ENCODE measurements at regions not wholly inside any gene's neighbourhood (a gene's known extent, or its start where the extent isn't known, plus 50 kb on each side); places are given as distances from the start of the nearest gene placed in this dataset.

- DNase-seq (ENCODE audit: low read depth) = no peak
- no peak overlapping the region for H3K4me3 ChIP-seq (replicated peaks; ENCODE audit: low read depth, low read length)
- TF ChIP-seq, protein P1, sequence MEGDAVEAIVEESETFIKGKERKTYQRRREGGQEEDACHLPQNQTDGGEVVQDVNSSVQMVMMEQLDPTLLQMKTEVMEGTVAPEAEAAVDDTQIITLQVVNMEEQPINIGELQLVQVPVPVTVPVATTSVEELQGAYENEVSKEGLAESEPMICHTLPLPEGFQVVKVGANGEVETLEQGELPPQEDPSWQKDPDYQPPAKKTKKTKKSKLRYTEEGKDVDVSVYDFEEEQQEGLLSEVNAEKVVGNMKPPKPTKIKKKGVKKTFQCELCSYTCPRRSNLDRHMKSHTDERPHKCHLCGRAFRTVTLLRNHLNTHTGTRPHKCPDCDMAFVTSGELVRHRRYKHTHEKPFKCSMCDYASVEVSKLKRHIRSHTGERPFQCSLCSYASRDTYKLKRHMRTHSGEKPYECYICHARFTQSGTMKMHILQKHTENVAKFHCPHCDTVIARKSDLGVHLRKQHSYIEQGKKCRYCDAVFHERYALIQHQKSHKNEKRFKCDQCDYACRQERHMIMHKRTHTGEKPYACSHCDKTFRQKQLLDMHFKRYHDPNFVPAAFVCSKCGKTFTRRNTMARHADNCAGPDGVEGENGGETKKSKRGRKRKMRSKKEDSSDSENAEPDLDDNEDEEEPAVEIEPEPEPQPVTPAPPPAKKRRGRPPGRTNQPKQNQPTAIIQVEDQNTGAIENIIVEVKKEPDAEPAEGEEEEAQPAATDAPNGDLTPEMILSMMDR (IDR thresholded peaks at IDR 0.05; ENCODE audit: low read length, missing control alignments) = no peak
Measured at GRCh38 chr9:16052146-16052545, 499.3 kb downstream of the CCDC171 start.

DNA sequence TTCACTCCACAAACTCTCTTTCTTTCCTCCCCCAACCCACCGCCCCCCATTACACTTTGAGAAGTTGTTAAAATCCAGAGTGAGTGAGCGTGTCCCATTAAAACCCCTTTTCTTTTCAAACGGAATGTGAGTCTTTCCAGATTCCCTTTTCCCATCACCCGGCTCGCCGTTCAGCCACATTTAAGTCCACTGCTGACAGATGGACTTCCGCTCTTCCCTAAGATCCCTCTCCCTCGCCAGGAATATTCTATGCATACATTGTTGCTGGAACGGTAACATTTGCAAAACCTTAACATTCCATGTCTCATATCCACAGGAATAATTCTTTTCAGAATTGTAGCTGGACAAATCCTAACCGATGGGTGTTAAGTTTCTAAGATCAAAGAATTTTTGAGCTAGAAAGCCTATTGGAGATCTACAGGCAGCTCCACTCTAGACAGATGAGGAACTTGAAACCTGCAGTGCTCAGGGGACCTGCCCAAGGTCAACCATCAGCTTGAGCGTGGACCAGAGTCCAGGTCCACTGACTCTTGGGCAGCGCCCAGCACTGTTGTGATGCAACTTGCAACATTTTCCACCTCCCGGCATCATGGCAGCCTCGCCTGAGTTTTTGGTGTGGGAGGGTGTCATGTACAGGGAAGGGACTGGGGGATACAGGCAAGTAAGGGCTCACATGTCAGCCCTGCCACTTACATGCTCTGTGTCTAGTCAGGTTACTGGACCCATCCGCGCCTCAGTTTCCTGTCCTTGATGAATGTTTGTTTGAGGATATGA, 500.1 kb downstream of the CCDC171 start:
- no peak overlapping the region for H3K4me3 ChIP-seq (replicated peaks; ENCODE audit: low read depth, low read length)
- TF ChIP-seq, protein P1 (IDR thresholded peaks at IDR 0.05; ENCODE audit: low read length, missing control alignments) = no peak
- DNase-seq (ENCODE audit: low read depth) = no peak

DNA sequence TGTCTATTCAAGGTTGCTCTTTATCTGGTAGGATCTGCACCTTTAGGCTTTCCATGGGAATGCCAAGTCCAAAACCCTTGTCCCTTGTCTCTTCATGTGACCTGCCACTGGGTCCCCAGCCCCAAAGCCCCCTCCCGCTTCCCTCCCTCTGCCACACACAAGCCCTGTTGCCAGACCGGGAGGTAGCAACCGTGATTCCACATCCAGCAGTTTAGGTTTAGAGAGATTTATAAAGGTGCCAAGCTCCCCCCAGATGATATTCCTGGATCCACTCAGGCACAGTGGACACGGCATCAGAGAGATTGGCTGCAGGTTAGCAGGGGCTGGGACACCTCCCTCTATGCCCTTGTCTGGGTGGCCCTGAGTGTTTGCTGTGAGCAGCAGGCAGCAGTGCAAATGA, 504.7 kb downstream of the CCDC171 start:
- H3K4me3 ChIP-seq (replicated peaks; ENCODE audit: low read depth, low read length) = no peak overlapping the region
- DNase-seq (ENCODE audit: low read depth) = no peak
- TF ChIP-seq, protein P1 (IDR thresholded peaks at IDR 0.05; ENCODE audit: low read length, missing control alignments) = no peak

DNA sequence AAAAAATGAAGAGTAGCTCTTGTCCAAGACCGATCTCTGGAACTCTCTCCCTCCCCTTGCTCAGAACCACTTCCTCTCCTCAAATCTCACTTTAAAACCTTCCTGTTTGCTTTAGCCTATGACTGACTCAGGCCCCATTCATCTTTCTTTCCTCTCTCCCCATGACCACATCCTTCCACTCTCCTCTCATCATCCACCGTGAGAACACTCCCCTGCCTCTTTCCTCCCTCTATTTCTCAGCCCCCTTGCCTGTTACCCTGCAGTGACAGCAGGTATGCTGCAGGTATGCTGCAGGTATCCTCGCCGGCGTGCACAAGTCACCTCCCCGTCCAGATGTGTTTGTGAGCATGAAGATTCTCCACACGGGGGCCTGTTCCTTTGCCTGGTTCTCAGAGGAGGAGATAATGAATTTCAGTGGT, 505.3 kb downstream of the CCDC171 start:
- TF ChIP-seq, protein P1 (IDR thresholded peaks at IDR 0.05; ENCODE audit: low read length, missing control alignments) = no peak

GRCh38 chr9:16060436-16061129, 507.7 kb downstream of the CCDC171 start:
- no peak overlapping the region for H3K4me3 ChIP-seq (replicated peaks; ENCODE audit: low read depth, low read length)
- TF ChIP-seq, protein P1 (IDR thresholded peaks at IDR 0.05; ENCODE audit: low read length, missing control alignments) = no peak
- DNase-seq (ENCODE audit: low read depth) = no peak

More for the DNA sequence above, 505.3 kb downstream of the CCDC171 start:
- peak; percentile 42 for DNase-seq (ENCODE audit: low read depth)
- no peak overlapping the region for H3K4me3 ChIP-seq (replicated peaks; ENCODE audit: low read depth, low read length)

DNA sequence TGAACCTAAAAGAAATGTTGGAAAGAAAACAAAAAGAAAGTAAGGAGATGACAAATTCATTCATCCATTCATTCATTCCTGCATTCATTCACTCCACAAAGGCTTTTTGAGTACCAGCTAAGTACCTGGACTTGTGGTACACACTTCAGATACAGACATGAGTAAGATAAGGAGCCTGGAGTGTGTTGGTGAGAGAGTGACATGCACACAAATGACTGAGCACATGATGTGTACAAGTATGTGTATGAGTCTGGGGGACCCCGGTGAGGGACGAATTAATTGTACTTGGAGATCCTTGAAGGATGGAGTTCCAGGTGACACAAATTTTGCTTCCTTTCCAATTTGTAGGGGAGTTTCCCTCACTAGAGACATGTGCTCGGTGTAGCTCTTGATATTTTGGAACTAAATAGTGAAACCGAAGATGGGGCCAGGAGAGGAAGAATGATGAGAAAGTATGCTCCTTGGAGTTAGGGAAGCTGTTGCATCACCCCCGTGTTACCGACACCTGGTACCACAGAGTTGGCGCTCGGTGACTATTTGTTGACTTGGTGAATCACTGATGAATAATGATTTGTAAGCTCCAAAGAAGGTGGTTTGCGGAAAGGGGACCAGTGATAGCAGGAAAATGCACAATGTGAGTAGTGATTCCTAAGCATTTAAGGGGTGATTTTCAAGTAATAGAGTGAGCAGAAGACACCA, 509.8 kb downstream of the CCDC171 start:
- no peak overlapping the region for H3K4me3 ChIP-seq (replicated peaks; ENCODE audit: low read depth, low read length)
- peak; percentile 76 for DNase-seq (ENCODE audit: low read depth)
- TF ChIP-seq, protein P1 (IDR thresholded peaks at IDR 0.05; ENCODE audit: low read length, missing control alignments) = no peak

Measured in fibroblast of pulmonary artery (primary cell).